NCI-H1417 treated with DMSO at 0.1 percent for 48 hours (cell line): ENCODE measurements at regions not wholly inside any gene's neighbourhood (a gene's known extent, or its start where the extent isn't known, plus 50 kb on each side); places are given as distances from the start of the nearest gene placed in this dataset.

Experiments used
- DNase-seq: peaks from one replicate; lab custom pipeline; 2025; lab: John Stamatoyannopoulos, UW

DNA sequence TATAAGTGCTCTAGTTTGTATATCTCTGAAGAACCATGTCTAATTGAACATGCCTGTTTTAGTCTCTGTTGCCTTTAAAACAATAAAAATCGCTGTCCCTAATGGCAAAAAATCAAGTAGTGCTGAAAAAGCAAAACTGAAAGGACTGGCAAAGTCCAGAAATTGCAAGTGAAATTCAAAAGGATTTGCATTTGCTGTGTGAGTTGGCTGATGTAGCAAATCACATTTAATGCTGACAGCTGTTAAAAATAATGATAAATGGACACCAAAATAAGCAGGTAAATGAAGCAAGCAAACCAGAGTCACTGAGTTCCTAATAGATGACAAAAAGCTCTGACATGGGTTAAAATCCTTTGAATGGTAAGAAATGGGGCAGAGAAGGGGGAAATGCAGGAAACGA lies 874.1 kb downstream of the GRM8 start:
- no peak for DNase-seq

DNA sequence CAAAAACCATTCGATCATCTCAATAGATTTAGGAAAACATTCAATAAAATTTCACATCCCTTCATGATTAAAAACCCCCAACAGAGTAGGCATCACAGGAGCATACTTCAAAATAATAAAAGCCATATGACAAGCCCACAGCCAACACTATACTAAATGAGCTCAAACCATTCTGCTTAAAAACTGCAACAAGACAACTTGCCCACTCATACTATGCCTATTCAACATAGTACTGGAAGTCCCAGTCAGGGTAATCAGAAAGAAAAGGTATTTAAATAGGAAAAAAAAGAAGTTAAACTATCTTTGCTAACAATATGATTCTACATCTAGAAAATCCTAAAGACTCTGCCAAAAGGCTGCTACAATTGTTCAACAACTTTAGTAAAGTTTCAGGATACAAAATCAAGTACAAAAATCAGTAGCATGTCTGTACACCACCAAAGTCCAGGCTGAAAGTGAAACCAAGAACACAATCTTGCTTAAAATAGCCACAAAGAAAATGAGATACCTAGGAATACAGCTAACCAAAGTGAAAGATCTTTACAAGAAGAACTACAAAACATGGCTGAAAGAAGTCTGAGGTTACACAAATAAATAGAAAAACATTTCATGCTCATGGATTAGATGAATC lies 882.6 kb downstream of the GRM8 start:
- DNase-seq = no peak

- DNase-seq = no peak
Observed at GRCh38 chr7:126362746-126363145, 890.0 kb downstream of the GRM8 start.

DNA sequence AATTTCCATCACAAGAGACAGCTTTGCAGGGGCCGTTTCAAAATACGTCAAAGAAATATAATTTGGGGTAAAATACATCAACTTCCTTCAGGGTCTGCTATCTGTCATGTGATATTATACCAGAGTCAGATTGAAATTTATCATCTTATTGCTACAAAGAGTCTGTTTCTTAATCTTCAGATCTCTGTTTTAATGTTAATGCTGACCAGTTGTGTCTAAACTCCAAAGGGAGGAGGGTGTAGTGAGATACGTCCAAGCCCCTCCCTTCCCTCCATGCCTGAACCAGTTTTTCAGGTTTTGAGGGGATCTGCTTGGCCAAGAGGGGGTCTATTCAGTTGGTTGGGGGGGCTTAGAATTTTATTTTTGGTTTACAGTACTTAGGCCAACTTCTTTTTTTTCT lies 891.6 kb downstream of the GRM8 start:
- DNase-seq = no peak

DNA sequence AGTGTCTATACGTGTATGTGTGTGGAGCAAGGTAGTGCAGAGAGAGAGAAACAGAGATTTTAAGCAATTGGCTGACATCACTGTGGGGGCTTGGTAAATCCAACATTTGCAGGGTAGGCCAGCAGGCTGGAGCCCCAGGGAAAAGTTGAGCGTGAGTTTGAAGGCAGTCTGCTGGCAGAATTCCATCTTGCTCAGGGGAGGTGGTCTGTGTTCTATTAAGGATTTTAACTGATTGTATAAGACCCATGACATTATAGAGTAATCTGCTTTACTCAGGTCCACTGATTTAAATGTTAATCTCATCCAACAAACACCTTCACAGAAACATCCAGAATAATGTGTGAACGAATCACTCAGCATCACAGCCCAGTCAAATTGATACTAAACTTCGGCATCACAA lies 912.9 kb downstream of the GRM8 start:
- no peak for DNase-seq

GRCh38 chr7:126305671-126306070 lies 947.1 kb downstream of the GRM8 start:
- DNase-seq = no peak

DNA sequence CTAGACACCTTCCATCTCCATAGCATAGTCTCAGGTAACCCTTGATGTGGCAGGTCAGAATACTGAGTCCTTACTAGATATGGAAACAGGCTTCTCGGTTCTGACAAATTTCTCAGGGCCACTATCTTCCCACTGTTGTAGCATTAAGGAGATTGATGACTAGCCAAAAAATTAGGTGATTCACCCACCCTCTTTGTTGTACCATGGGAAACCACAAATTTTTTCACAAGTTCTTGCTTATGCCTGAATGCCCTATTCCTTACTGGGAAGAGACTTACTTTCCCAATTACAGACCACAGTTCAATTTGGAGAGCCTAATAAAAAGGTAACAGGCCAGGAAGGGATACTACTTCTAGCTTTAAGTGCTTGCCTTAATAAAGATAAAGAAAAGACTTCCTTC lies 948.8 kb downstream of the GRM8 start:
- no peak for DNase-seq

GRCh38 chr7:126302639-126303038 lies 950.1 kb downstream of the GRM8 start:
- DNase-seq = no peak

GRCh38 chr7:126286317-126286716 lies 966.4 kb downstream of the GRM8 start:
- no peak for DNase-seq

DNA sequence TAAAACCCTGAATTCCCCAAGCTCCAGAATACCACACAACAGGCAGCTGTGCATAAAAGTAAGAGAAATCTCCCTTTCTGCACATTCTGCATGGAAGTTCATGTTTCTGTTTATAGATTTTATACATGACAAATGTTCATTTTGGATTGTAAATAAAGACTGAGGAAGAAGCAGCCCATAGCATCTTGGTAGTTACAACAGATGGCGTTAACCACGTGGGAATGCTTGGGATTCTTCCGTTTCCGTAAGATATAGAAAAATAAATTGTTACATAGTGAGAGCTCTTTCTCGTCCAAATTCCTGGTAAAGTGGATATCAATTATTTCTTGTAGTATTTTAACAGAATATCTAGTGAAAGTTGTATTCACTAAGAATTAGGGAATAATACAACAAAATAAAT lies 1016.5 kb downstream of the GRM8 start:
- no peak for DNase-seq

DNA sequence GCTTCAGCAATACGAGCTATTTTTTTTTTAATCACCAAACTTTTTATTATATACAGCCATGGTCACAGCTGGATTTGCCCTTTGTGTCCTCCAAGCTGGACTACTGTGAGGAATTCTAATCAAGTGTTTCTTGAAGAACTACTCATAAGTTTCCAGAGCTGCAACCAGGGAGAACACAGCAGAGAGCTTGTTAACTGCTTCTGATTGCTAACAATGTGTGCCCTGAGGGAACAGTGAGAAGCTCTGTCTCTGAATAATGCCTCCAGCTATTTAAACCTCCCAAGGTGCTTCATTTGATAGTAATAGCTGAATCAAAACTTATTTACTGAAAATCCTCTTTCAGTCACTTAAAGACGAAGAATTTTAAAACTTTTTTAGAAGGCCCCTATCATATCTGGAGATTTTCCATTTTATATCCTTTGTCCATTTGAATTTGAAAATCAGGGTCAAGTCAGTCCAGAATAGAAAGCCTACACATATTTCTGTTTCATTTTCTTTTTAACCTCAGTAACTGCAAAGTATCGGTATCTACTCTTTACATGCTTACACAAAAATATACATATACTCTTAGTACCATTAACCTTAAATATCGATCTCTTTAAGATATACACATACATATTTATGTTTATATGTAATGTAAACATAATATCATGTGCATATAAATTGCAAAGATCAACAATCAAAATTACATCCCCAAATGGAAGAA lies 1024.2 kb downstream of the GRM8 start:
- DNase-seq = no peak

- DNase-seq = no peak
Observed at GRCh38 chr7:126227643-126228042, 1025.1 kb downstream of the GRM8 start.

GRCh38 chr7:126227055-126227454 lies 1025.7 kb downstream of the GRM8 start:
- DNase-seq = no peak

GRCh38 chr7:126223729-126224128 lies 1029.0 kb downstream of the GRM8 start:
- no peak for DNase-seq

GRCh38 chr7:126222782-126223181 lies 1030.0 kb downstream of the GRM8 start:
- DNase-seq = no peak

DNA sequence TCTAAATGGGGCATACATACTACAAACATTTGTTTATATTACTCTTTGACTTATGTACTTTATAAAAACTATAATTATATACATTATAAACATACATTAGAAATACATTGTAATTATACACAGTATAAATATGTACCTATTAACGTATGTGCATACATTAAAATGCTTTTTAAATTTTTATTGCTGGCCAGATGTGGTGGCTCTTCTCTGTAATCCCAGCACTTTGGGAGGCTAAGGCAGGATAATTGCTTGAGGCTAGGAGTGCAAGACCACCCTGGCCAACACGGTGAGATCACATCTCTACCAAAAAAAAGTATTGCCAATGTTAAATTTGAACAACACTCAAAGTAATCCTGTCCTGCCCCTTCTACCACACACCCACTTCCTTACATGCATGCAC lies 1037.0 kb downstream of the GRM8 start:
- DNase-seq = no peak

DNA sequence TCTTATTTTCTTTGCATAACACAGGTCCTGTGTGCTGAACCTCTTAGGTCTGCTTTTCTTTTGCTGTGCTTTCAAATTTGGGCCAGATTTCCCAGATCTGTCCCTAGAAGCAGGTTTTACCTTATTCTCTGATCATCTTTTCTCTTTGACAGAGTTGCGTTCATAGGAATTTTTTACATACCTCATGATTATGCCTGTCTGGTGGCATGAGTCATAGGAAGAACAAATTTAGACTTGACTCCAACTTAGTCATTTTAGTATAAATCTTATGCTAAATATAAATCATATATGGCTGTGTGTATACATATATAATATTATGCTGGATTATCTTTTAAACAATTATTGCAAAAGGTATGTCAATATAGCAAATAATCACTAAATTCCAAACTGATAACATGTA lies 1038.9 kb downstream of the GRM8 start:
- DNase-seq = no peak

DNA sequence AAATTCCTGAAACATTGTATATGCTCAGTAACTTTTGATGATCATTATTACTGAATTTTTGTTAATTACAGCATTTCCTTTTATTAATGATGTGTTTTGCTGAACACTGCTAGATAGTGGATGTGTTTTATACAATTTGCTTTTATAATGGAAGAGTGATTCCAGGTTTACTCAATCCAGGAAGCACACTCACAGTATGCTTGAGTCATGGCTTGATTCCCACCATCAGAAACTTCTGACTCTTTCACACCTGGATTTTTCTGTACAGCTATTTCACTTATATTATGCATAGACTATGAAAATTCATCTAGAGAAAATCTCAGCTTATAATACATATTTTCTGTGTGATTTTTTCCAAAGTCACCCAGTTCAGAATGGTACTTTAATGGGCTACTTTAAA lies 1040.9 kb downstream of the GRM8 start:
- no peak for DNase-seq

- no peak for DNase-seq
Observed at GRCh38 chr7:126210707-126211106, 1042.0 kb downstream of the GRM8 start.

DNA sequence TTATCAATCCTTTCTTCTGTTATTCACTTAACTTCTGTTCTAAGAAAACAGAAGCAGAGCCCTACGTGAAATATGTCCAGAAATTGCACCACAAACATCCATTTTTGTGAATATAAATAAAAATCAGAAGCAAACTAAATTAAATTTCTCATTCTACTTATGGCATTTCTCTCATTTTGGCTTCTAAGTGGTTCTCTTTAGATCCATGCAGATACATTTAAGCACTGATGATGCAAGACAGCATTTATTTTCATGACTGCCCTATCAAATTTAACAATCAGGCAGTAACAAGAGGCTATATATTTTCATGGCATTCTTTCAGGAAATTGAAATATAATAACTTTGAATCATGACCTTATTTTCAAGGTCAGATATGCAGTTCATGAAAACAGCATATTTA lies 1049.6 kb downstream of the GRM8 start:
- DNase-seq = no peak

GRCh38 chr7:126202177-126202576 lies 1050.6 kb downstream of the GRM8 start:
- no peak for DNase-seq

GRCh38 chr7:126185959-126186580 lies 1066.7 kb downstream of the GRM8 start:
- DNase-seq = no peak

GRCh38 chr7:126179916-126180315 lies 1072.8 kb downstream of the GRM8 start:
- no peak for DNase-seq

- DNase-seq = no peak
Observed at GRCh38 chr7:126178865-126179264, 1073.9 kb downstream of the GRM8 start.
